ENCODE measurements at regions not wholly inside any gene's neighbourhood (a gene's known extent, or its start where the extent isn't known, plus 50 kb on each side); places are given as distances from the start of the nearest gene placed in this dataset.
A peak's percentile ranks its signal among the peaks of the same experiment; 100 is the strongest.

- H3K9me3 Mint-ChIP-seq: peaks cover 5 to 26% (median 10%) of the 10 kb centered on the region in 7 donors
- no peak overlapping the region for H3K4me3 Mint-ChIP-seq
- no peaks in the 10 kb centered on the region for H3K36me3 Mint-ChIP-seq
- ATAC-seq (ENCODE audit: low read depth in 2 of 2) (no peak), DNase-seq (no peak)
- Histone ChIP-seq H3K4me3 (ENCODE audit: low read depth, low read length) (no peak overlapping the region), H3K27ac (ENCODE audit: insufficient read depth, low read length, poor library complexity, severe bottlenecking) (no peak overlapping the region), H3K36me3 (ENCODE audit: control insufficient read depth, insufficient read depth, low read length) (no peaks in the 10 kb centered on the region), H3K9me3 (ENCODE audit: control insufficient read depth in 2 of 2, low read length in 2 of 2) (peaks cover 10 to 15% of the 10 kb centered on the region in 2 experiments), H3K27me3 (ENCODE audit: control insufficient read depth, insufficient read depth, low read length) (no peaks in the 10 kb centered on the region), H3K4me1 (ENCODE audit: control insufficient read depth, insufficient read depth, low read length, poor library complexity, severe bottlenecking) (no peaks in the 10 kb centered on the region)
- H3K27me3 Mint-ChIP-seq: peaks cover 9% of the 10 kb centered on the region
- no peak overlapping the region for H3K27ac Mint-ChIP-seq
- H3K4me1 Mint-ChIP-seq: no peaks in the 10 kb centered on the region
Measured at GRCh38 chr14:104334424-104335161, 196.2 kb downstream of the KIF26A start.

GRCh38 chr14:104335176-104335575, 196.8 kb downstream of the KIF26A start:
- Mint-ChIP-seq H3K27ac (no peak overlapping the region), H3K4me1 (no peaks in the 10 kb centered on the region)

GRCh38 chr14:104335611-104336010, 197.2 kb downstream of the KIF26A start:
- no peak for ATAC-seq (ENCODE audit: low read depth in 2 of 2)
- Mint-ChIP-seq H3K36me3 (no peaks in the 10 kb centered on the region), H3K27ac (no peak overlapping the region), H3K4me1 (no peaks in the 10 kb centered on the region), H3K4me3 (no peak overlapping the region), H3K9me3 (peaks cover 7 to 20% (median 10%) of the 10 kb centered on the region in 7 donors), H3K27me3 (peaks cover 12% of the 10 kb centered on the region)
- no peaks in the 10 kb centered on the region for H3K27me3 ChIP-seq (ENCODE audit: control insufficient read depth, insufficient read depth, low read length)
- no peaks in the 10 kb centered on the region for H3K36me3 ChIP-seq (ENCODE audit: control insufficient read depth, insufficient read depth, low read length)
- no peak for DNase-seq
- peaks cover 8 to 9% of the 10 kb centered on the region in 2 experiments for H3K9me3 ChIP-seq (ENCODE audit: control insufficient read depth in 2 of 2, low read length in 2 of 2)
- no peak overlapping the region for H3K27ac ChIP-seq (ENCODE audit: insufficient read depth, low read length, poor library complexity, severe bottlenecking)
- no peaks in the 10 kb centered on the region for H3K4me1 ChIP-seq (ENCODE audit: control insufficient read depth, insufficient read depth, low read length, poor library complexity, severe bottlenecking)
- H3K4me3 ChIP-seq (ENCODE audit: low read depth, low read length): no peak overlapping the region

More at GRCh38 chr14:104335176-104335575, 196.8 kb downstream of the KIF26A start:
- H3K36me3 Mint-ChIP-seq: no peaks in the 10 kb centered on the region
- DNase-seq: no peak
- H3K27me3 ChIP-seq (ENCODE audit: control insufficient read depth, insufficient read depth, low read length): no peaks in the 10 kb centered on the region
- ATAC-seq (ENCODE audit: low read depth in 2 of 2): no peak
- no peaks in the 10 kb centered on the region for H3K36me3 ChIP-seq (ENCODE audit: control insufficient read depth, insufficient read depth, low read length)
- no peaks in the 10 kb centered on the region for H3K4me1 ChIP-seq (ENCODE audit: control insufficient read depth, insufficient read depth, low read length, poor library complexity, severe bottlenecking)
- no peak overlapping the region for H3K4me3 Mint-ChIP-seq
- H3K27me3 Mint-ChIP-seq: peaks cover 12% of the 10 kb centered on the region
- no peak overlapping the region for H3K27ac ChIP-seq (ENCODE audit: insufficient read depth, low read length, poor library complexity, severe bottlenecking)
- no peak overlapping the region for H3K4me3 ChIP-seq (ENCODE audit: low read depth, low read length)
- H3K9me3 ChIP-seq (ENCODE audit: control insufficient read depth in 2 of 2, low read length in 2 of 2): peaks cover 9% of the 10 kb centered on the region in 2 experiments
- peaks cover 7 to 22% (median 9%) of the 10 kb centered on the region in 7 donors for H3K9me3 Mint-ChIP-seq

GRCh38 chr14:104337351-104337750, 199.0 kb downstream of the KIF26A start:
- H3K27ac Mint-ChIP-seq: no peak overlapping the region
- Histone ChIP-seq H3K27me3 (ENCODE audit: control insufficient read depth, insufficient read depth, low read length) (no peaks in the 10 kb centered on the region), H3K4me3 (ENCODE audit: low read depth, low read length) (no peak overlapping the region), H3K36me3 (ENCODE audit: control insufficient read depth, insufficient read depth, low read length) (no peaks in the 10 kb centered on the region), H3K27ac (ENCODE audit: insufficient read depth, low read length, poor library complexity, severe bottlenecking) (no peak overlapping the region), H3K4me1 (ENCODE audit: control insufficient read depth, insufficient read depth, low read length, poor library complexity, severe bottlenecking) (no peaks in the 10 kb centered on the region), H3K9me3 (ENCODE audit: control insufficient read depth in 2 of 2, low read length in 2 of 2) (peaks cover 8 to 9% of the 10 kb centered on the region in 2 experiments)
- peaks cover 0 to 2% (median 0%) of the 10 kb centered on the region in 4 donors for H3K4me1 Mint-ChIP-seq
- H3K36me3 Mint-ChIP-seq: no peaks in the 10 kb centered on the region
- no peak for DNase-seq
- no peak overlapping the region for H3K4me3 Mint-ChIP-seq
- H3K9me3 Mint-ChIP-seq: peaks cover 5 to 12% (median 9%) of the 10 kb centered on the region in 7 donors
- ATAC-seq (ENCODE audit: low read depth in 2 of 2): no peak
- H3K27me3 Mint-ChIP-seq: peaks cover 13% of the 10 kb centered on the region

GRCh38 chr14:104339361-104339760, 201.0 kb downstream of the KIF26A start:
- H3K27me3 ChIP-seq (ENCODE audit: control insufficient read depth, insufficient read depth, low read length): no peaks in the 10 kb centered on the region
- Mint-ChIP-seq H3K9me3 (peaks cover 5 to 12% (median 9%) of the 10 kb centered on the region in 7 donors), H3K36me3 (no peaks in the 10 kb centered on the region), H3K4me1 (peaks cover 0 to 2% (median 0%) of the 10 kb centered on the region in 4 donors), H3K27me3 (peaks cover 15% of the 10 kb centered on the region), H3K27ac (no peak overlapping the region), H3K4me3 (peak overlapping the region in 1 of 4 donors; percentile 18)
- H3K27ac ChIP-seq (ENCODE audit: insufficient read depth, low read length, poor library complexity, severe bottlenecking): no peak overlapping the region
- H3K36me3 ChIP-seq (ENCODE audit: control insufficient read depth, insufficient read depth, low read length): no peaks in the 10 kb centered on the region
- DNase-seq (no peak), ATAC-seq (ENCODE audit: low read depth in 2 of 2) (no peak)
- no peak overlapping the region for H3K4me3 ChIP-seq (ENCODE audit: low read depth, low read length)
- H3K9me3 ChIP-seq (ENCODE audit: control insufficient read depth in 2 of 2, low read length in 2 of 2): peaks cover 8 to 9% of the 10 kb centered on the region in 2 experiments
- H3K4me1 ChIP-seq (ENCODE audit: control insufficient read depth, insufficient read depth, low read length, poor library complexity, severe bottlenecking): no peaks in the 10 kb centered on the region

GRCh38 chr14:104339829-104340228, 201.4 kb downstream of the KIF26A start:
- ATAC-seq (ENCODE audit: low read depth in 2 of 2) (no peak), DNase-seq (no peak)
- Histone ChIP-seq H3K36me3 (ENCODE audit: control insufficient read depth, insufficient read depth, low read length) (no peaks in the 10 kb centered on the region), H3K27me3 (ENCODE audit: control insufficient read depth, insufficient read depth, low read length) (no peaks in the 10 kb centered on the region), H3K27ac (ENCODE audit: insufficient read depth, low read length, poor library complexity, severe bottlenecking) (no peak overlapping the region), H3K9me3 (ENCODE audit: control insufficient read depth in 2 of 2, low read length in 2 of 2) (peaks cover 8 to 9% of the 10 kb centered on the region in 2 experiments), H3K4me3 (ENCODE audit: low read depth, low read length) (no peak overlapping the region), H3K4me1 (ENCODE audit: control insufficient read depth, insufficient read depth, low read length, poor library complexity, severe bottlenecking) (no peaks in the 10 kb centered on the region)
- Mint-ChIP-seq H3K4me1 (peaks cover 0 to 2% (median 0%) of the 10 kb centered on the region in 4 donors), H3K9me3 (peaks cover 5 to 12% (median 9%) of the 10 kb centered on the region in 7 donors), H3K36me3 (no peaks in the 10 kb centered on the region), H3K4me3 (no peak overlapping the region), H3K27me3 (peaks cover 20% of the 10 kb centered on the region), H3K27ac (no peak overlapping the region)

- no peak overlapping the region for H3K27ac ChIP-seq (ENCODE audit: insufficient read depth, low read length, poor library complexity, severe bottlenecking)
- H3K4me3 ChIP-seq (ENCODE audit: low read depth, low read length): no peak overlapping the region
- H3K27ac Mint-ChIP-seq: no peak overlapping the region
- H3K9me3 ChIP-seq (ENCODE audit: control insufficient read depth in 2 of 2, low read length in 2 of 2): peaks cover 8 to 9% of the 10 kb centered on the region in 2 experiments
- H3K4me3 Mint-ChIP-seq: peak overlapping the region in 1 of 4 donors; percentile 32
- peak in 1 of 3 donors; percentile 43 for DNase-seq
- peaks cover 20% of the 10 kb centered on the region for H3K27me3 Mint-ChIP-seq
- ATAC-seq (ENCODE audit: low read depth in 2 of 2): no peak
- no peaks in the 10 kb centered on the region for H3K36me3 ChIP-seq (ENCODE audit: control insufficient read depth, insufficient read depth, low read length)
- peaks cover 5 to 12% (median 9%) of the 10 kb centered on the region in 7 donors for H3K9me3 Mint-ChIP-seq
- H3K27me3 ChIP-seq (ENCODE audit: control insufficient read depth, insufficient read depth, low read length): no peaks in the 10 kb centered on the region
- H3K4me1 ChIP-seq (ENCODE audit: control insufficient read depth, insufficient read depth, low read length, poor library complexity, severe bottlenecking): no peaks in the 10 kb centered on the region
- no peaks in the 10 kb centered on the region for H3K36me3 Mint-ChIP-seq
- H3K4me1 Mint-ChIP-seq: peaks cover 0 to 2% (median 0%) of the 10 kb centered on the region in 4 donors
Measured at GRCh38 chr14:104341532-104342434, 203.4 kb downstream of the KIF26A start.
